PFSK-1 (cell line): ENCODE measurements at regions not wholly inside any gene's neighbourhood (a gene's known extent, or its start where the extent isn't known, plus 50 kb on each side); places are given as distances from the start of the nearest gene placed in this dataset.

Experiments
- POLR2AphosphoS5 ChIP-seq: IDR thresholded peaks from 2 replicates; pipeline ENCODE4 v1.6.1; 2012; ENCODE audit warnings: low read depth, mild to moderate bottlenecking, control low read depth, low read length, moderate library complexity
- SIN3A ChIP-seq: IDR thresholded peaks from 2 replicates; pipeline ENCODE4 v1.6.1; 2012; ENCODE audit warnings: mild to moderate bottlenecking, low read length, moderate library complexity, borderline replicate concordance; ENCODE audit not compliant: insufficient read depth
- TAF1 ChIP-seq: IDR thresholded peaks from 2 replicates; pipeline ENCODE4 v1.6.1; 2012; ENCODE audit warnings: low read length, control low read depth, borderline replicate concordance; ENCODE audit not compliant: insufficient read depth
- TF ChIP-seq, protein P1 (sequence below), 2 experiments: IDR thresholded peaks; 2 replicates each; pipeline versions ENCODE4 v1.6.1 to v1.8.0; 2011 to 2012; ENCODE audit warnings: low read depth in 2 of 2, low read length in 2 of 2, control low read depth in 1 of 2, inconsistent platforms in 1 of 2, mild to moderate bottlenecking in 1 of 2, moderate library complexity in 1 of 2; ENCODE audit not compliant: insufficient read depth in 1 of 2

DNA sequence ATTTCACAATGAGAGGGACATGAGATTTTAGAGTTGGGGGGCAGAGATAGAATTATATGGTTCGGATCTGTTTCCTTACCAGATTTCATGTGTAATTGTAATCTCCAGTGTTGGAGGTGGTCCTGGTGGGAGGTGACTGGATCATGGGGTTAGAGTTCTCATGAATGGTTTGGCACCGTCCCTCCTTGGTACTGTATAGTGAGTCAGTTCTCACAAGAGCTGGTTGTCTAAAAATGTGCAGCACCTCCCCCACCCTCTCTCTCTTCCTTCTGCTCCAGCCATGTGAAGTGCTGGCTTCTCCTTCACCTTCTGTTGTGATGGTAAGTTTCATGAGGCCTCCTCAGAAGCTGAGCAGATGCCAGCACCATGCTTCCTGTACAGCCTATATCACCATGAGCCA is 138.1 kb downstream of the SCG2 start:
- TF ChIP-seq TAF1 = no peak
- no peak for TF ChIP-seq POLR2AphosphoS5
- TF ChIP-seq, protein P1, sequence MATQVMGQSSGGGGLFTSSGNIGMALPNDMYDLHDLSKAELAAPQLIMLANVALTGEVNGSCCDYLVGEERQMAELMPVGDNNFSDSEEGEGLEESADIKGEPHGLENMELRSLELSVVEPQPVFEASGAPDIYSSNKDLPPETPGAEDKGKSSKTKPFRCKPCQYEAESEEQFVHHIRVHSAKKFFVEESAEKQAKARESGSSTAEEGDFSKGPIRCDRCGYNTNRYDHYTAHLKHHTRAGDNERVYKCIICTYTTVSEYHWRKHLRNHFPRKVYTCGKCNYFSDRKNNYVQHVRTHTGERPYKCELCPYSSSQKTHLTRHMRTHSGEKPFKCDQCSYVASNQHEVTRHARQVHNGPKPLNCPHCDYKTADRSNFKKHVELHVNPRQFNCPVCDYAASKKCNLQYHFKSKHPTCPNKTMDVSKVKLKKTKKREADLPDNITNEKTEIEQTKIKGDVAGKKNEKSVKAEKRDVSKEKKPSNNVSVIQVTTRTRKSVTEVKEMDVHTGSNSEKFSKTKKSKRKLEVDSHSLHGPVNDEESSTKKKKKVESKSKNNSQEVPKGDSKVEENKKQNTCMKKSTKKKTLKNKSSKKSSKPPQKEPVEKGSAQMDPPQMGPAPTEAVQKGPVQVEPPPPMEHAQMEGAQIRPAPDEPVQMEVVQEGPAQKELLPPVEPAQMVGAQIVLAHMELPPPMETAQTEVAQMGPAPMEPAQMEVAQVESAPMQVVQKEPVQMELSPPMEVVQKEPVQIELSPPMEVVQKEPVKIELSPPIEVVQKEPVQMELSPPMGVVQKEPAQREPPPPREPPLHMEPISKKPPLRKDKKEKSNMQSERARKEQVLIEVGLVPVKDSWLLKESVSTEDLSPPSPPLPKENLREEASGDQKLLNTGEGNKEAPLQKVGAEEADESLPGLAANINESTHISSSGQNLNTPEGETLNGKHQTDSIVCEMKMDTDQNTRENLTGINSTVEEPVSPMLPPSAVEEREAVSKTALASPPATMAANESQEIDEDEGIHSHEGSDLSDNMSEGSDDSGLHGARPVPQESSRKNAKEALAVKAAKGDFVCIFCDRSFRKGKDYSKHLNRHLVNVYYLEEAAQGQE (IDR thresholded peaks at IDR 0.05; ENCODE audit: insufficient read depth in 1 of 2, low read depth in 2 of 2, low read length in 2 of 2) = no peak
- no peak for TF ChIP-seq SIN3A
